Frontal cortex (tissue), 3 donors: ENCODE measurements at regions not wholly inside any gene's neighbourhood (a gene's known extent, or its start where the extent isn't known, plus 50 kb on each side); places are given as distances from the start of the nearest gene placed in this dataset.
"Not testable (repeated sequence)": the region's sequence is repeated elsewhere in the genome, so short reads cannot be mapped to it uniquely, and the experiment has no call there.

Experiments
- DNase-seq, 2 donors: peaks; one replicate each; pipeline ENCODE4 v3.0.0; 2012; ENCODE audit warnings: low spot score in 2 of 2
- FAIRE-seq: peaks from 2 replicates; lab custom pipeline; 2012; peaks lifted over from hg19 to GRCh38; lab: Jason Lieb, UNC
- donor health status: control.
- donor health status: control.
- donor health status: control.

DNA sequence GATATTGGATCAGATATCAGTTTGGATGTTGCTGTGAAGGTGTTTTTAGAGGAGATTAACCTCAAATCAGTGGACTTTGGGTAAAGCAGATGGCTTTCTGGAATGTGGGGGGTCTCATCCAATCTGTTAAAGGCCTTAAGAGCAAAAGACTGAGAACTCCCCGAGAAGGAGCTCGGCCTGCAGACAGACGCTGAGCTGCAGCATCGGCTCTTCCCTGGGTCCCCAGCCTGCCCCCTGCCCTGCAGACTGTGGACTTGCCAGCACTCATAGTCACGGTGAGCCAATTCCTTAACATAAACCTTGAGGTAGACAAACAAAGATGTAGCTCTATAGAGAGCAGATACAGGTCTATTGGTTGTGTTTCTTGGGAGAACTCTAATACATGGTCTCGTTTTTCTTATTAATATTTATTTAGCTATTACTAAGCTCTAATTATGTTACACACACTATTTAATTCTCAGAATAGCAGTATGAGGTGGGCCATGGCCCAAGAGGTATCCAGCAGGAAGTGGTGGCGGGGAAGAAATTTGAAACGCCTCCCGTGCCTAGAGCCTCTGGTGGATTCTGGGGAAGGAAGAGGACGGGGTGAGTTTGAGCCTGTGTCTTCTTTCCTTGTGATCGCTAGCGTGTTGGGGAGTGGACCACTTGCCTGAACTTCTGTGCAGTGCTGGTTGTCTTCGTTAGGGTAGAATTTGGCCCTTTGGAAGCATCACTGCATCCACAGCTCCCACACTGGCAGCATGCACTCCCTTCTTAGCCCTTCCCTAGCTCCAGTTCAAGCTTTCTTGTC, 305.3 kb downstream of the TEX29 start:
- DNase-seq (no peak), FAIRE-seq (no peak)

- no peak for DNase-seq
- FAIRE-seq = no peak
These were observed 306.2 kb downstream of the TEX29 start for GRCh38 chr13:111626371-111627305.

GRCh38 chr13:111627596-111627995, 307.2 kb downstream of the TEX29 start:
- DNase-seq = no peak
- FAIRE-seq = no peak

DNA sequence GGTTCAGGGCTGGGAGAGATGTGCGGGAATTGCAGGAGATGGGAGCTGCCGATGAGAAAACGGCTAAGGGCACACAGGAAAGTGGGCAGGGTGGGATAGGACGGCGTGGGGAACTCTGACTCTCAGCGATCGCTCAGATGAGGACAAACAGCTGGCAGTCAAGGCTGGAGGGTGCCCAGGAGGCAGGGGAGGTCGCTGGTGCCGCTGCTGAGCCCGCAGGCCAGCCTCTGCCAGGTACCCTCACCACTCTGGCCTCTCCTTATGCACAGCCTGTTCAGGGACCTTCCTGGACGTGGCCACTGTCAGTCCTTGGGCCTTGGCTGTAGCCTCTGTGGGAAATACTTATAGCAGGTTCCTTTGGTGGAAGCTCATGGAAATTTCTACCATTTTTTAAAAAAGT, 308.6 kb downstream of the TEX29 start:
- DNase-seq (no peak), FAIRE-seq (no peak)

DNA sequence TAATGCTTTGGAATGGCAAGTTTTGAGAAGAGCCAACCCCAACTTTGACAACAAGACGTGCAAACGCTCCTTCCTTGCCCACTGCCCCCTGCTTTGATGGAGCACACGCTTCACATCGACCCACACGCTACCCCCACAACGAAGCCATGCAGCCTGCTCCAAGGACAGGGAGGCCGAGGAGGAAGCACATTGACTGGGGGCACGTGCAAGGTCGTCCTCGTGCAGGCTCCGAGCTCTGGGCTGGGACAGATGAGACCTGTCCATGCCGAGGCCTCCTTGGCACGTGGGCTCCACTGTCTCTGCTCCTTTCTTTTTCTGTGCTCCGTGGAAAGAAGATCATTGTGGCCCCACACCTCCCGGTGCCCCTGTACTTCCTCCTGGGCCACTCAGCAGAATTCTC, 309.0 kb downstream of the TEX29 start:
- DNase-seq (no peak), FAIRE-seq (no peak)

GRCh38 chr13:111629926-111630325, 309.5 kb downstream of the TEX29 start:
- FAIRE-seq = no peak
- DNase-seq = peak in 1 of 2 donors; percentile 35

DNA sequence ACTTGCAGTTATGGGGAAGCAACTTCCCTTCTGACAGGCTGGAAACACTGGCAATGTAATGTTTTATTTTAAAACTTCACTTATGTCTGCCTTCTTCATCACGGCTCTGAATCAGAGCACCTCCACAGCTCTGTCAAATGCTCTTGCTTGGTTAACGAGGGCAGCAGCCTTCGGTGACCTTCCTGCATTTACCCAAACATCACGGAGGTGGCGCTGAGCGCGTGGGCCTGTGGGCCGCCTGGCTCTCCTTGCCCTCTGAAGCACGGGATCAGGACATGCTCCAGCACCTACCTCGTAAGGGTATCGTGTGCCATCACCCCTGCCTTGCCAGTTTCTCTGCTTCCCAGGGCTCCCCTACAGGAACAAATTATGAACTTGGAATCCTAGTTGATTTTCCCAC, 310.0 kb downstream of the TEX29 start:
- FAIRE-seq = no peak
- no peak for DNase-seq

DNA sequence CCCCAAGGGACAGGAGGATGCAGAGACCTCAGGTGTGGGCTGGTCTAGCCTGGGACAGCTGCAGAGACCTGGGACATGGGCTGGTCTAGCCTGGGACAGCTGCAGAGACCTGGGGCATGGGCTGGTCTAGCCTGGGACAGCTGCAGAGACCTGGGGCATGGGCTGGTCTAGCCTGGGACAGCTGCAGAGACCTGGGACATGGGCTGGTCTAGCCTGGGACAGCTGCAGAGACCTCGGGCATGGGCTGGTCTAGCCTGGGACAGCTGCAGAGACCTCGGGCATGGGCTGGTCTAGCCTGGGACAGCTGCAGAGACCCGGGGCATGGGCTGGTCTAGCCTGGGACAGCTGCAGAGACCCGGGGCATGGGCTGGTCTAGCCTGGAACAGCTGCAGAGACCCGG, 310.8 kb downstream of the TEX29 start:
- not testable (repeated sequence) for FAIRE-seq

DNA sequence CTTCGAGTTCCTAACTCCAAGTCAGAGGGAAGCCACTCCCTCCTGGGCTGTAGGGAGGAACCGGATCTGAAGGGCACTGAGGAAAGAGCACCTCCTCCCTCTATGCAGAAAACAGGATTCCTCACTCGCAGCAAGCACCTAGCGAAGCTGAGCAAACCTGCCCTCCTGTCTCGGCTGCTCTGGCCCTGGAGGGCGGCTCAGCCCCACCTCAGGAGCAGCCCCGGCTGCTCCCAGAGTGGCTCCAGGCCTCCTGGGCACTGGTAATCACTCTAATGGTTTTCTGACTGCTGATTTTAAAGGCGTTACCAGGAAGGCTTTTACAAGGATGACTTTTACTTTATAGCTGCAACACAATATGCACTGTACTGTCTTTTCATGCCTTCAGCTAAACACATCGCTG, 312.5 kb downstream of the TEX29 start:
- FAIRE-seq (no peak), DNase-seq (no peak)

More for the DNA sequence above, 310.8 kb downstream of the TEX29 start:
- not testable (repeated sequence) for DNase-seq

DNA sequence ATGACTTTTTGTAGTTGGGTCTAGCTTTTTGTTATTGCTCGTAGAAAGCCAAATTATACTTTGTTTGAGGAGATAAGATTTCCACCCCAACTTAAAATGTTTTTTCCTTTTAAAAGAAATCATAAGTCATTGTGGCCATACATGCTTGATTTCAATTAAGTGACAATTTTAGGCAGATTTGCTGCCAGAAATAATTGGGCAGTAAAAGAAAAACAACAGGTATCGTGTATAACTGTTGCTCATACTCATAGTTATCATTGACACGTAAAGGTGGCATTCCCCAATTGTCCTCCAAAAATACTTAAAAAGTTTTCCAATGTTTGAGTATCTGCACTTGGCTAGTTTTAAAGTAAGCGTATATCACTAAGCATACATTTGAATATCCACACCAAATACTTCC, 313.0 kb downstream of the TEX29 start:
- FAIRE-seq = no peak
- DNase-seq = no peak

- DNase-seq (no peak), FAIRE-seq (no peak)
These were observed 314.0 kb downstream of the TEX29 start for GRCh38 chr13:111634410-111634809.

- no peak for FAIRE-seq
- no peak for DNase-seq
These were observed 315.8 kb downstream of the TEX29 start for GRCh38 chr13:111636271-111636670.

DNA sequence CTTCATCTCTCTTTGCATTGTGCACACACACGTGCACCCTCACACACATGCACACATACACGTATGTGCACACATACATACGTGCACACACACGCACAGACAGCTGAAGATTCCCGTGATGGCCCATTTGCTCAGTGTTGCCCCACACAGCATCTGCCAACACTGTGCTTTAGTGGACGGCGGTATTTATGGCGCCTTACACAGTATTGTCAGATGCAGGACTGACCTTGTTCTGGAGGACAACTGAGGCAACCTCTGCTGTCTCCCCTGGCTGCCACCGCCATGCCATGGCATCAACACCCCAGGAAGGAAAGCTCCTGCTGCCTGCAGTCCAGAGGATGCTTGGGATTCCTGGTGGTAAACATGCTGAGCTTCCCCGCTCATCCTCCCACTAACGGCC, 316.4 kb downstream of the TEX29 start:
- no peak for DNase-seq
- FAIRE-seq = no peak

DNA sequence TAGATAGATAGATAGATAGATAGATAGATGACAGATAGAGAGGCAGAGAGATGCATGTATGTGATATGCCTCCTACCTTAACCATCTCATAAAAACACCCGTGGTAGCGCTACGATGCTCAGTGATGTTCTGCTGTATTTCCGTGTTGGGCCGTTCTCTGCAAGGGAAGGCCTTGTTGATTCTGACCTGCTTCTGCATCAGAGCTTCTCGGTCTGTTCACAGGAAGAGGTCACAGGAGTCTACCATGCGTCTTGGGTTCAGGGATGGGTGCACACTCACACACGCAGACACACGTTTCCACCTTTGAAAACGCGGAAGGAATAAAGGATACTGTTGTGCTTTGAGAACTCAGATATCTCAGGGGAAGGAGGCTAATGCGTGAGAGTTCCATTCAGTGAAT, 316.9 kb downstream of the TEX29 start:
- FAIRE-seq (no peak), DNase-seq (no peak)

GRCh38 chr13:111638233-111638632, 317.8 kb downstream of the TEX29 start:
- FAIRE-seq (no peak), DNase-seq (no peak)

DNA sequence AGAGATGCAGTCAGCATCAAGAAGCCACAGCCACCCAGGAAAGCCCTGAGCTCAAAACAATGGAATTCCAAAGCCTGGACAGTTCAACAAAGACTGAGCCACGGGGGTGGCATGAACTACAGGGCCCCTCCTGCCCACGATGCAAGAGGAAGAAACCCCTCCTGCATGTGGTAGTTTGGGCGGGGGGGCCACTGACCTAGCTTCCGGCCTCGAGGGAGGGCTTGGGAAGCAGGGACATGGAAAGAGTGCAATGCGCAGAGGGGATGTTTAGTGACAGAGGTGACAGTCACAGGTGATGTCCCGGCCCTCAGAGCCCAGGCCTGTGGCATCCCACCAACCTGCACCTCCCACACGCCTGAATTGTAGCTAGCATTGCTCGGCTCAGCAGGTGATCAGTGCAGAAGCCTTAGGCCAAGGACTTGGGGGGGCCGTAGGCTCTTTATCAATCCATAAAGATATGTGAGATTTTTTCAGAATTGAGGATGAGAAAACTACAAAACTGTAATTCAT, 318.8 kb downstream of the TEX29 start:
- DNase-seq = no peak
- no peak for FAIRE-seq

- DNase-seq (no peak), FAIRE-seq (no peak)
These were observed 319.6 kb downstream of the TEX29 start for GRCh38 chr13:111640006-111640405.

- FAIRE-seq (no peak), DNase-seq (no peak)
These were observed 320.0 kb downstream of the TEX29 start for GRCh38 chr13:111640476-111640875.

GRCh38 chr13:111642156-111642767, 321.8 kb downstream of the TEX29 start:
- no peak for FAIRE-seq
- no peak for DNase-seq

GRCh38 chr13:111644750-111645149, 324.3 kb downstream of the TEX29 start:
- FAIRE-seq (no peak), DNase-seq (no peak)
